ENCODE measurements at regions not wholly inside any gene's neighbourhood (a gene's known extent, or its start where the extent isn't known, plus 50 kb on each side); places are given as distances from the start of the nearest gene placed in this dataset.

- no peak for TF ChIP-seq CTCF (IDR thresholded peaks at IDR 0.05)
- TF ChIP-seq POLR2A (IDR thresholded peaks at IDR 0.05): no peak
Observed at GRCh38 chr6:137665342-137665934, 171.2 kb upstream of the OLIG3 start.
